ENCODE measurements at regions not wholly inside any gene's neighbourhood (a gene's known extent, or its start where the extent isn't known, plus 50 kb on each side); places are given as distances from the start of the nearest gene placed in this dataset.

DNA sequence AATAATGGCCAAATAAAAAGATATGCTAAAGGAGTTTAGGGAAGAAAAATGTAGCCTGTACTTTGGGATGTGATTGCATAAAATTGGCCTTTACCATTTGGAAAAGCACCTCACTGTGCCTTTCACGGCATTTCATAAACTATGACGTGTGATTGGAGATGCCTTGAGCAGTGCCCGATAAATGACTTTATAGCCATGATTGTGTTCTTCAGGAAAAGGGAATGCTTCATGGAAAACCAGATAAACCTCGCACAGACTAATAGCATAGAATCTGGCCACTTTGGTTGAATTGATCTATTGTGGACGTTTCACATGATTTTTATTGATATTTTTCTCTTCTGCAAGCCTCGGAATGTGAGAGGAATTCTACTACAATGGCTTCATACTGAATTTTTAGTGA lies 502.0 kb upstream of the MKI67 start:
- Histone ChIP-seq H3K9me2 (ENCODE audit: insufficient read depth) (no peaks in the 10 kb centered on the region), H3K4me2 (ENCODE audit: low read length) (no peak overlapping the region), H4K20me1 (ENCODE audit: insufficient read depth) (no peaks in the 10 kb centered on the region), H3K4me1 (ENCODE audit: control insufficient read depth in 1 of 2, insufficient read depth in 2 of 2, low read length in 2 of 2) (peaks cover 27 to 46% of the 10 kb centered on the region in 2 experiments), H3K79me2 (ENCODE audit: insufficient read depth, low read length) (no peaks in the 10 kb centered on the region), H3K36me3 (ENCODE audit: control insufficient read depth in 1 of 2, insufficient read depth in 2 of 2, low read length in 2 of 2) (no peaks in the 10 kb centered on the region), H2AFZ (ENCODE audit: low read depth, low read length, poor library complexity, severe bottlenecking) (no peak overlapping the region), H3K9ac (ENCODE audit: low read length) (no peak overlapping the region), H3K9me3 (ENCODE audit: control insufficient read depth in 1 of 2, insufficient read depth in 1 of 2, low read depth in 1 of 2, low read length in 2 of 2) (no peaks in the 10 kb centered on the region), H3K4me3 (replicated peaks in 1 of 2; ENCODE audit: low read depth in 1 of 2, low read length in 2 of 2) (no peak overlapping the region), H3K27ac (ENCODE audit: low read depth, low read length) (no peak overlapping the region), H3K27me3 (ENCODE audit: insufficient read depth, low read length) (no peaks in the 10 kb centered on the region; the same call in 1 of the 2 replicates)
- ChIA-PET POLR2A (no interaction called here), CTCF (no interaction called here), RAD21 (ENCODE audit: low non-redundant PET in 1 of 2, low total read pairs in 2 of 2, uncharacterized antibody in 2 of 2, unreplicated experiment in 2 of 2) (no interaction called here)
- ATAC-seq (no peak), DNase-seq (ENCODE audit: low read depth, low spot score) (no peak)
- BruUV-seq (replicated peaks): no TSS peak
- TF ChIP-seq CEBPB (IDR thresholded peaks at IDR 0.05; ENCODE audit: low read depth) (no peak), TCF7L2 (IDR thresholded peaks at IDR 0.05; ENCODE audit: borderline replicate concordance, extremely low read depth, insufficient read depth, insufficient read length) (no peak), EZH2phosphoT487 (IDR thresholded peaks at IDR 0.05; ENCODE audit: borderline replicate concordance) (no peak), EGR1 (IDR thresholded peaks at IDR 0.05; ENCODE audit: low read depth) (no peak), ZNF274 (IDR thresholded peaks at IDR 0.05; ENCODE audit: low read depth, low read length) (no peak)
- TF ChIP-seq, protein P1, sequence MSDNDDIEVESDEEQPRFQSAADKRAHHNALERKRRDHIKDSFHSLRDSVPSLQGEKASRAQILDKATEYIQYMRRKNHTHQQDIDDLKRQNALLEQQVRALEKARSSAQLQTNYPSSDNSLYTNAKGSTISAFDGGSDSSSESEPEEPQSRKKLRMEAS (IDR thresholded peaks at IDR 0.05): no peak
- TF ChIP-seq, protein P2, sequence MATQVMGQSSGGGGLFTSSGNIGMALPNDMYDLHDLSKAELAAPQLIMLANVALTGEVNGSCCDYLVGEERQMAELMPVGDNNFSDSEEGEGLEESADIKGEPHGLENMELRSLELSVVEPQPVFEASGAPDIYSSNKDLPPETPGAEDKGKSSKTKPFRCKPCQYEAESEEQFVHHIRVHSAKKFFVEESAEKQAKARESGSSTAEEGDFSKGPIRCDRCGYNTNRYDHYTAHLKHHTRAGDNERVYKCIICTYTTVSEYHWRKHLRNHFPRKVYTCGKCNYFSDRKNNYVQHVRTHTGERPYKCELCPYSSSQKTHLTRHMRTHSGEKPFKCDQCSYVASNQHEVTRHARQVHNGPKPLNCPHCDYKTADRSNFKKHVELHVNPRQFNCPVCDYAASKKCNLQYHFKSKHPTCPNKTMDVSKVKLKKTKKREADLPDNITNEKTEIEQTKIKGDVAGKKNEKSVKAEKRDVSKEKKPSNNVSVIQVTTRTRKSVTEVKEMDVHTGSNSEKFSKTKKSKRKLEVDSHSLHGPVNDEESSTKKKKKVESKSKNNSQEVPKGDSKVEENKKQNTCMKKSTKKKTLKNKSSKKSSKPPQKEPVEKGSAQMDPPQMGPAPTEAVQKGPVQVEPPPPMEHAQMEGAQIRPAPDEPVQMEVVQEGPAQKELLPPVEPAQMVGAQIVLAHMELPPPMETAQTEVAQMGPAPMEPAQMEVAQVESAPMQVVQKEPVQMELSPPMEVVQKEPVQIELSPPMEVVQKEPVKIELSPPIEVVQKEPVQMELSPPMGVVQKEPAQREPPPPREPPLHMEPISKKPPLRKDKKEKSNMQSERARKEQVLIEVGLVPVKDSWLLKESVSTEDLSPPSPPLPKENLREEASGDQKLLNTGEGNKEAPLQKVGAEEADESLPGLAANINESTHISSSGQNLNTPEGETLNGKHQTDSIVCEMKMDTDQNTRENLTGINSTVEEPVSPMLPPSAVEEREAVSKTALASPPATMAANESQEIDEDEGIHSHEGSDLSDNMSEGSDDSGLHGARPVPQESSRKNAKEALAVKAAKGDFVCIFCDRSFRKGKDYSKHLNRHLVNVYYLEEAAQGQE (IDR thresholded peaks at IDR 0.05; ENCODE audit: low read depth): no peak
- intact Hi-C loops (cut with micrococcal nuclease): no loop called here
